Upper lobe of left lung (tissue), 4 donors: ENCODE measurements at regions not wholly inside any gene's neighbourhood (a gene's known extent, or its start where the extent isn't known, plus 50 kb on each side); places are given as distances from the start of the nearest gene placed in this dataset.

Experiments
- POLR2A ChIP-seq, 4 donors: fragments of 450-650 bp; IDR thresholded peaks; one replicate each; pipeline ENCODE4 v1.5.1; 2016 to 2017; ENCODE audit warnings: antibody characterized with exemption in 4 of 4, mild to moderate bottlenecking in 2 of 4
- POLR2AphosphoS5 ChIP-seq, 2 donors: sonication (generic); formaldehyde crosslinking; IDR thresholded peaks; one replicate each; pipeline ENCODE4 v1.5.1; 2017; ENCODE audit warnings: antibody characterized with exemption in 2 of 2
- TF ChIP-seq, protein P1 (sequence below), 6 experiments: fragments of 450-650 bp in 4 of 6; fragments of 200-600 bp in 2 of 6; sonication (generic) in 2 of 6; IDR thresholded peaks; one replicate each; pipeline ENCODE4 v1.5.1; 2016 to 2019; ENCODE audit warnings: antibody characterized with exemption in 6 of 6

DNA sequence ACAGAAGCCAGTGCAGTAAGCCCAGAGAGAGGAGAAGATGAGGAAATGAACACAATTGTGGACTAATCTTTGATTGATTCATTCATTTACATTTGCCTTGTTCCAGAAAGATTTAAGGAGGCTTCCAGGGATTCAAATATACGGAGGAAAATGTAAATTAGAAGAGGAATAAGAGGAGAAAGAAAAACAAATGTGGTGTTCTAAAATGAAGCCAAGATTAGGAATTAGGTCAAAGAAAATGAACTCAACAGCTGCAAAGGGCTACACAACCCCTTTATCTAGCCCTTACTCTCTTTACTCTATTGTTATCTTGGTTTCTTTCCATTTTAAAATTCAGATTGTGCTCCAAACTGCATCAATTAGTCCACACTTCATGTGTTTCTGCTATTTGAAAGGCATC, 196.8 kb downstream of the SPATA18 start:
- TF ChIP-seq, protein P1, sequence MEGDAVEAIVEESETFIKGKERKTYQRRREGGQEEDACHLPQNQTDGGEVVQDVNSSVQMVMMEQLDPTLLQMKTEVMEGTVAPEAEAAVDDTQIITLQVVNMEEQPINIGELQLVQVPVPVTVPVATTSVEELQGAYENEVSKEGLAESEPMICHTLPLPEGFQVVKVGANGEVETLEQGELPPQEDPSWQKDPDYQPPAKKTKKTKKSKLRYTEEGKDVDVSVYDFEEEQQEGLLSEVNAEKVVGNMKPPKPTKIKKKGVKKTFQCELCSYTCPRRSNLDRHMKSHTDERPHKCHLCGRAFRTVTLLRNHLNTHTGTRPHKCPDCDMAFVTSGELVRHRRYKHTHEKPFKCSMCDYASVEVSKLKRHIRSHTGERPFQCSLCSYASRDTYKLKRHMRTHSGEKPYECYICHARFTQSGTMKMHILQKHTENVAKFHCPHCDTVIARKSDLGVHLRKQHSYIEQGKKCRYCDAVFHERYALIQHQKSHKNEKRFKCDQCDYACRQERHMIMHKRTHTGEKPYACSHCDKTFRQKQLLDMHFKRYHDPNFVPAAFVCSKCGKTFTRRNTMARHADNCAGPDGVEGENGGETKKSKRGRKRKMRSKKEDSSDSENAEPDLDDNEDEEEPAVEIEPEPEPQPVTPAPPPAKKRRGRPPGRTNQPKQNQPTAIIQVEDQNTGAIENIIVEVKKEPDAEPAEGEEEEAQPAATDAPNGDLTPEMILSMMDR (IDR thresholded peaks at IDR 0.05) = no peak
- TF ChIP-seq POLR2A (IDR thresholded peaks at IDR 0.05) = no peak
- TF ChIP-seq POLR2AphosphoS5 (IDR thresholded peaks at IDR 0.05) = no peak
